Type B pancreatic cell (in vitro differentiated cells): ENCODE measurements at regions not wholly inside any gene's neighbourhood (a gene's known extent, or its start where the extent isn't known, plus 50 kb on each side); places are given as distances from the start of the nearest gene placed in this dataset.

Experiments
- DNase-seq: peaks from one replicate; pipeline ENCODE4 v3.0.0; 2021; ENCODE audit warnings: mixed read lengths; ENCODE audit not compliant: unreplicated experiment; ENCODE audit errors: extremely low spot score
- H3K27ac Mint-ChIP-seq: 2 replicates; pipeline ENCODE4 v1.8.0; 2021; ENCODE audit warnings: mild to moderate bottlenecking, mixed read lengths
- H3K27me3 Mint-ChIP-seq: 2 replicates; pipeline ENCODE4 v1.8.0; 2021; ENCODE audit warnings: mixed read lengths
- H3K36me3 Mint-ChIP-seq: 2 replicates; pipeline ENCODE4 v1.8.0; 2021; ENCODE audit warnings: mixed read lengths
- H3K4me1 Mint-ChIP-seq: one replicate; pipeline ENCODE4 v1.8.0; 2021; ENCODE audit warnings: mixed read lengths; ENCODE audit not compliant: unreplicated experiment
- H3K4me3 Mint-ChIP-seq: 2 replicates; pipeline ENCODE4 v1.8.0; 2021; ENCODE audit warnings: mild to moderate bottlenecking, mixed read lengths
- H3K9me3 Mint-ChIP-seq: 2 replicates; pipeline ENCODE4 v1.8.0; 2021; ENCODE audit warnings: mixed read lengths
- CTCF ChIP-seq: fragments of 200-600 bp; sonication (generic); conservative IDR thresholded peaks from 2 replicates; pipeline ENCODE4 v1.5.0; 2021; ENCODE audit warnings: antibody characterized with exemption, mild to moderate bottlenecking

DNA sequence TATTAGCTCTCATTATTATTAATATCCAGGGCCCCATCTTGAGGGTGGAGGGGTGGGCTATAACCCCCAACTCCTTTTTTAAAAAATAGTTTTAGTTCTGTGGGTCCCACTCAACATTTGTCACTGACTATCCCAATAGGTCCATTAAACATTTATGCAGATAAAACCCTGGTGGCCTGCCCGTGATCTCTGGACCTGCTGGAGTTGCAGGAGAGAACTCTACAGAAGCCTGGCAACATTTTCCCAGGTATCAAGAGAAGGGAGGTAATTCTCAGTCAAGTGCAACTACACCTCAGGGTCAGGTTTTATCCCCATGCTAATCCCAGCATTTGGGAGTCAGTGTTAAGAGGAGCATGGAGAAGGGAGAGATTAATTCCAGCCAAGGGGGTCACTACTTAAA is 264.4 kb upstream of the PROK2 start:
- TF ChIP-seq CTCF, result no peak
- DNase-seq, result no peak
- H3K4me1 Mint-ChIP-seq, result peaks cover 4% of the 10 kb centered on the region
- H3K4me3 Mint-ChIP-seq, result no peak overlapping the region
- no peaks in the 10 kb centered on the region for H3K36me3 Mint-ChIP-seq
- no peaks in the 10 kb centered on the region for H3K9me3 Mint-ChIP-seq
- no peak overlapping the region for H3K27ac Mint-ChIP-seq
- H3K27me3 Mint-ChIP-seq, result no peaks in the 10 kb centered on the region

DNA sequence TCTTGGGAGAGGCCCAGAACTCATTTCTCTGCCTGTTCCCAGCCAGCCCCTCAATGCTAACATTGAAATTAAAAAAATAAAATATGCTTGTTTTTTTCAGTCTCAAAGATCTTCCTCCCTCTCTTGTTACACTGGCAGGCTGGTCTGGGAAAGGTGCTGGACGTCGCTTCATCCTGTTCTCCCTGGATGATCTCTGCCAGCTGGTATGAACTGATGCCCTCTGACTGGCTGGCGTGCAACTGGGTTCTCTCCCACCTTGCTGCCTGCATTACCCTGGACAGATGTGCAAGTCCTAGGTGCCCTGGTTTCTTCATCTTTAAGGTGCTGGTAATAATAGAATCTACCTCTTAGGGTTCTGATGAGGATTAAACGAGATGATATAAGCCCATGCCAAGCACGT is 263.9 kb upstream of the PROK2 start:
- no peak overlapping the region for H3K27ac Mint-ChIP-seq
- DNase-seq, result no peak

DNA sequence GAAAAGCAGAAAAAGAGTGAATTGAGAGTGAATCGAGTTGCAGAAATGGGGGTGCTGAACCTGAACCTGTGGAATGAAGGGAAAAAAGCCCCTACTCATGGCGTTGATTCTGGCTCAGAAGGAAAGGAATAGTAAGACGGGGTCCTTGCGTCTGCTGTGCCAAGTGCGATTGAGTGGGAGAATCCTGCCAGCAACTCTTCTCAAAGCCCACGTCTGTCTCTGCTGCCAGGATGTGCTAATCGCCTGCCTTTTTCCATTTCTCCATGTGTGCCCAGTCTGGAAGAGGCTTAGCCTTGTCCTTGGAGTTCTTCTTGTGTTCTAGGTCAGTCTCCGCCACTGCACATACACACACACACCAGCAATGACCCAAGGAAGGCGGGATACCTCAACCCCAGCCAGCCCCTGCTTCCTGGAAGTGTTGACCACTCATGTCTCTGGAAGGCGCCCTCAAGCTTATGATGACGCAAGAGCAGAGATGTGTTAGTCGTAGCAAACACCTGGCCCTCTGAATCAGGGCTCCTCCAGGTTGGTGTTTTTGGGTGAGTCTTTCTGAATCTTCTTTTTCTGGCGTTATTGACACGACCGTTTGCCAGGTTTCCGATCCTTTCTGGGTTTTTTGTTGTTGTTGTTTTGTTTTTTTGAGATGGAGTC is 262.4 kb upstream of the PROK2 start:
- Mint-ChIP-seq H3K4me3 (no peak overlapping the region), H3K36me3 (no peaks in the 10 kb centered on the region), H3K4me1 (peaks cover 9% of the 10 kb centered on the region), H3K27ac (no peak overlapping the region), H3K9me3 (no peaks in the 10 kb centered on the region), H3K27me3 (peaks cover 2% of the 10 kb centered on the region)
- no peak for DNase-seq
- TF ChIP-seq CTCF, result no peak

More for the DNA sequence above, 263.9 kb upstream of the PROK2 start:
- H3K9me3 Mint-ChIP-seq, result no peaks in the 10 kb centered on the region
- no peak for TF ChIP-seq CTCF
- peaks cover 7% of the 10 kb centered on the region for H3K4me1 Mint-ChIP-seq
- no peak overlapping the region for H3K4me3 Mint-ChIP-seq
- H3K36me3 Mint-ChIP-seq, result no peaks in the 10 kb centered on the region
- no peaks in the 10 kb centered on the region for H3K27me3 Mint-ChIP-seq

DNA sequence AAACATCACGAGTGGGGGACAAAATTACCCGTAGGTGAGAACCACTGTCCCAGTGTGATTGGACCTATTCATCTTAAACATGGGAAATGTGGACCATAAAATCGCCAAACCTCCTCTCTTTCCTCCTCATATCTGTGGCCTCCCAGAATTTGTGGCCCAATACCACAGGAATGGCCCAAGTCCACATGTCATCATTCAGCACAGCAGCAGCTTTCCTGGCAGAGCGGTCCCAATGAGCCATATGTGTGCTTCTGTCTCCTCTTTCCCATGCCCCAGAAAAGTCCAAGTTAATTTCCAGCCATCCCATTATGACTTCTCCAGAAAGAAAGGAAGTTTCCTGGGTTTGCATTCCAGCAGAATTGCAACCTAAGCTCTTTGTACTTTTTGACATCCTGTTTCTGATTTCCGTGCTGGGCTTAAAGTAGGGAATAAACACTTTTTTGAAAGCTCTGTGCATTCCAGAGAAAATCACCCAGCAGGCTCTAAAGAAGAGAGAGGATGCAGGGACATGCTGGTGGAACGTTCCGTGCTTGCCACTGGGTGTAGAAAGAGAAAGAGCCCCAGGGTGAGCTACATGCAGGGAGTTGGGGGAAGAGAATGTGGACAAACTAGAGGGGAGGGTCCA is 259.4 kb upstream of the PROK2 start:
- Mint-ChIP-seq H3K27ac (no peak overlapping the region), H3K4me1 (peaks cover 17% of the 10 kb centered on the region), H3K36me3 (no peaks in the 10 kb centered on the region), H3K4me3 (no peak overlapping the region), H3K9me3 (no peaks in the 10 kb centered on the region), H3K27me3 (peaks cover 11% of the 10 kb centered on the region)
- no peak for DNase-seq
- no peak for TF ChIP-seq CTCF

DNA sequence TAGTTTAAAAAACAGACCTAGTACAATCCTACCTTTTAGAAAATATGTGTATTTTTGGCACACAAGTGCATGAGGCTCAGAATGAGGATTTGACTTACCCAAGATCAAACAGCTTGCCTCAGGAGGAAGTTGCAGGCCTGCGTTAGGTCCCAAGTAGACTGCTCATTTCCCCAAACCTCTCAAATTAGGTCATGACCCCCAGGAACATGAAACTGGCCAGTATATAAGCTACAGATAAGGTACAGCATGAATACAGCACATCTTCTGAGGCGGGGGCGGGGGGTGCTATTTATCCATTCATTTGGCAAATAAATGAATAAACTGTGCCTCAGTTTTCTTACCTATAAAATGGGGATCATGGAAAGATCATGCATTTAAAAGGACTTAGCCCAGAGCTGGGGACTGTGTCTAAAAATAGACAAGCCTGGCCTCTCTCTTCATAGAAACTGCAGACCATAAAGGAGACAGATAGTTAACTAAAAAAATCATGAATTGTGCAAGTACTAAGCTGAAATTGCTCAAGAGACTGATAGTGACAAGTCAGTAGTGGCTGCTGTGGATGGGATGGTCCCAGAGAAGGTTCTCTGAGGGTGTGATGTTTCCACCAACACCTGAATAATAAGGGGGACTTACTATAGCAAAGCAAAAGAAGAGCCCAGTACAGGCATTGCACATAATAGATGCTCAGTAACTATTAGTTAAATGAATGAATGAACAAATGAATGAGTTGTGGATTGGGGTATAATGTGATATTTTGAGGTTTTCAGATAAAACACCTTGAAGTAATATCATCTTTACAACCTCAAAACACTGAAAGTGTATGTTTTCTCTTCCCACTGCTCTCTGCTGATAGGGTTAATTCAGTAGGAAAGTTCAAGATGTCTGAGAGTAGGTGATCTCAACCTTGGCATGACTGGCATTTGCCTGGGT is 258.5 kb upstream of the PROK2 start:
- Mint-ChIP-seq H3K27ac (no peak overlapping the region), H3K4me3 (no peak overlapping the region), H3K27me3 (peaks cover 13% of the 10 kb centered on the region), H3K36me3 (no peaks in the 10 kb centered on the region), H3K9me3 (no peaks in the 10 kb centered on the region), H3K4me1 (peaks cover 17% of the 10 kb centered on the region)
- TF ChIP-seq CTCF, result no peak
- no peak for DNase-seq
